ENCODE measurements at regions not wholly inside any gene's neighbourhood (a gene's known extent, or its start where the extent isn't known, plus 50 kb on each side); places are given as distances from the start of the nearest gene placed in this dataset.

GRCh38 chr5:116898917-116899316 is 324.3 kb upstream of the SEMA6A start:
- Mint-ChIP-seq H3K9me3 (no peaks in the 10 kb centered on the region; the same call in 2 of the 3 replicates), H3K27ac (no peak overlapping the region), H3K27me3 (ENCODE audit: insufficient read depth, low read depth, poor library complexity) (no peaks in the 10 kb centered on the region), H3K36me3 (ENCODE audit: low read depth) (no peaks in the 10 kb centered on the region), H3K4me3 (no peak overlapping the region), H3K4me1 (no peaks in the 10 kb centered on the region; the same call in none of the 3 replicates)
- DNase-seq (ENCODE audit: low spot score) (no peak), ATAC-seq (no peak)
- Histone ChIP-seq H3K4me3 (no peak overlapping the region), H3K36me3 (ENCODE audit: insufficient read depth) (no peaks in the 10 kb centered on the region), H3K79me2 (replicated peaks; ENCODE audit: insufficient read depth) (no peaks in the 10 kb centered on the region), H3K4me2 (no peak overlapping the region), H4K20me1 (replicated peaks; ENCODE audit: insufficient read depth) (no peaks in the 10 kb centered on the region), H3F3A (replicated peaks; ENCODE audit: low read depth) (no peaks in the 10 kb centered on the region), H3K4me1 (ENCODE audit: insufficient read depth) (peaks cover 4% of the 10 kb centered on the region; the same call in 1 of the 2 replicates), H3K27ac (ENCODE audit: low read depth) (no peak overlapping the region), H3K9me2 (ENCODE audit: insufficient read depth) (no peaks in the 10 kb centered on the region), H3K27me3 (ENCODE audit: insufficient read depth) (no peaks in the 10 kb centered on the region), H2AFZ (no peak overlapping the region)
- TF ChIP-seq NANOG (IDR thresholded peaks at IDR 0.05; ENCODE audit: borderline replicate concordance) (no peak), POLR2AphosphoS5 (IDR thresholded peaks at IDR 0.05; ENCODE audit: low read depth) (no peak), CREB1 (CRISPR knock-in tag; IDR thresholded peaks at IDR 0.05; ENCODE audit: low read depth) (no peak), CTCF (conservative IDR thresholded peaks at IDR 0.05; ENCODE audit: low read depth in 2 of 2) (no peak), JUNB (IDR thresholded peaks at IDR 0.05; ENCODE audit: unreplicated experiment) (no peak), ZNF331 (CRISPR knock-in tag; IDR thresholded peaks at IDR 0.05; ENCODE audit: low read depth) (no peak)
- TF ChIP-seq, protein P1, sequence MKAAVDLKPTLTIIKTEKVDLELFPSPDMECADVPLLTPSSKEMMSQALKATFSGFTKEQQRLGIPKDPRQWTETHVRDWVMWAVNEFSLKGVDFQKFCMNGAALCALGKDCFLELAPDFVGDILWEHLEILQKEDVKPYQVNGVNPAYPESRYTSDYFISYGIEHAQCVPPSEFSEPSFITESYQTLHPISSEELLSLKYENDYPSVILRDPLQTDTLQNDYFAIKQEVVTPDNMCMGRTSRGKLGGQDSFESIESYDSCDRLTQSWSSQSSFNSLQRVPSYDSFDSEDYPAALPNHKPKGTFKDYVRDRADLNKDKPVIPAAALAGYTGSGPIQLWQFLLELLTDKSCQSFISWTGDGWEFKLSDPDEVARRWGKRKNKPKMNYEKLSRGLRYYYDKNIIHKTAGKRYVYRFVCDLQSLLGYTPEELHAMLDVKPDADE (IDR thresholded peaks at IDR 0.05): no peak
- TF ChIP-seq, protein P2, sequence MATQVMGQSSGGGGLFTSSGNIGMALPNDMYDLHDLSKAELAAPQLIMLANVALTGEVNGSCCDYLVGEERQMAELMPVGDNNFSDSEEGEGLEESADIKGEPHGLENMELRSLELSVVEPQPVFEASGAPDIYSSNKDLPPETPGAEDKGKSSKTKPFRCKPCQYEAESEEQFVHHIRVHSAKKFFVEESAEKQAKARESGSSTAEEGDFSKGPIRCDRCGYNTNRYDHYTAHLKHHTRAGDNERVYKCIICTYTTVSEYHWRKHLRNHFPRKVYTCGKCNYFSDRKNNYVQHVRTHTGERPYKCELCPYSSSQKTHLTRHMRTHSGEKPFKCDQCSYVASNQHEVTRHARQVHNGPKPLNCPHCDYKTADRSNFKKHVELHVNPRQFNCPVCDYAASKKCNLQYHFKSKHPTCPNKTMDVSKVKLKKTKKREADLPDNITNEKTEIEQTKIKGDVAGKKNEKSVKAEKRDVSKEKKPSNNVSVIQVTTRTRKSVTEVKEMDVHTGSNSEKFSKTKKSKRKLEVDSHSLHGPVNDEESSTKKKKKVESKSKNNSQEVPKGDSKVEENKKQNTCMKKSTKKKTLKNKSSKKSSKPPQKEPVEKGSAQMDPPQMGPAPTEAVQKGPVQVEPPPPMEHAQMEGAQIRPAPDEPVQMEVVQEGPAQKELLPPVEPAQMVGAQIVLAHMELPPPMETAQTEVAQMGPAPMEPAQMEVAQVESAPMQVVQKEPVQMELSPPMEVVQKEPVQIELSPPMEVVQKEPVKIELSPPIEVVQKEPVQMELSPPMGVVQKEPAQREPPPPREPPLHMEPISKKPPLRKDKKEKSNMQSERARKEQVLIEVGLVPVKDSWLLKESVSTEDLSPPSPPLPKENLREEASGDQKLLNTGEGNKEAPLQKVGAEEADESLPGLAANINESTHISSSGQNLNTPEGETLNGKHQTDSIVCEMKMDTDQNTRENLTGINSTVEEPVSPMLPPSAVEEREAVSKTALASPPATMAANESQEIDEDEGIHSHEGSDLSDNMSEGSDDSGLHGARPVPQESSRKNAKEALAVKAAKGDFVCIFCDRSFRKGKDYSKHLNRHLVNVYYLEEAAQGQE (IDR thresholded peaks at IDR 0.05; ENCODE audit: unreplicated experiment): no peak

- Histone ChIP-seq H3K36me3 (ENCODE audit: insufficient read depth) (no peaks in the 10 kb centered on the region), H4K20me1 (replicated peaks; ENCODE audit: insufficient read depth) (no peaks in the 10 kb centered on the region), H3K4me3 (no peak overlapping the region), H3K4me2 (no peak overlapping the region), H3K4me1 (ENCODE audit: insufficient read depth) (peaks cover 4% of the 10 kb centered on the region; the same call in 1 of the 2 replicates), H2AFZ (no peak overlapping the region), H3K27ac (ENCODE audit: low read depth) (no peak overlapping the region), H3K9me2 (ENCODE audit: insufficient read depth) (no peaks in the 10 kb centered on the region), H3F3A (replicated peaks; ENCODE audit: low read depth) (no peaks in the 10 kb centered on the region), H3K79me2 (replicated peaks; ENCODE audit: insufficient read depth) (no peaks in the 10 kb centered on the region), H3K27me3 (ENCODE audit: insufficient read depth) (no peaks in the 10 kb centered on the region)
- H3K4me3 Mint-ChIP-seq: no peak overlapping the region
- H3K27me3 Mint-ChIP-seq (ENCODE audit: insufficient read depth, low read depth, poor library complexity): no peaks in the 10 kb centered on the region
- H3K4me1 Mint-ChIP-seq: no peaks in the 10 kb centered on the region; the same call in none of the 3 replicates
- H3K27ac Mint-ChIP-seq: no peak overlapping the region
- ATAC-seq: no peak
- H3K9me3 Mint-ChIP-seq: no peaks in the 10 kb centered on the region; the same call in 2 of the 3 replicates
- TF ChIP-seq CTCF (conservative IDR thresholded peaks at IDR 0.05; ENCODE audit: low read depth in 2 of 2) (no peak), EZH2phosphoT487 (IDR thresholded peaks at IDR 0.05; ENCODE audit: unreplicated experiment) (no peak)
- DNase-seq (ENCODE audit: low spot score): no peak
- no peaks in the 10 kb centered on the region for H3K36me3 Mint-ChIP-seq (ENCODE audit: low read depth)
Measured at GRCh38 chr5:116897291-116897690, 322.7 kb upstream of the SEMA6A start.

All from GM23338 (cell line).